ENCODE measurements at regions not wholly inside any gene's neighbourhood (a gene's known extent, or its start where the extent isn't known, plus 50 kb on each side); places are given as distances from the start of the nearest gene placed in this dataset.

GRCh38 chr6:139721954-139722353 is 347.5 kb upstream of the CITED2 start:
- no peak for TF ChIP-seq CTCF (IDR thresholded peaks at IDR 0.05)
- no peak for TF ChIP-seq POLR2A (IDR thresholded peaks at IDR 0.05)
- 94 to 97% methylated on average over 3 of the region's 3 CpGs for WGBS, 2 donors
- Histone ChIP-seq H3K27ac (no peak overlapping the region), H3K4me1 (no peaks in the 10 kb centered on the region), H3K9me3 (no peaks in the 10 kb centered on the region), H3K36me3 (no peaks in the 10 kb centered on the region), H3K27me3 (no peaks in the 10 kb centered on the region), H3K4me3 (no peak overlapping the region)
- intact Hi-C loops (cut with DNase I) = no loop called here
- DNase-seq = no peak

- H3K36me3 ChIP-seq = no peaks in the 10 kb centered on the region
- no peak for DNase-seq
- TF ChIP-seq CTCF (IDR thresholded peaks at IDR 0.05) (no peak), POLR2A (IDR thresholded peaks at IDR 0.05) (no peak)
- no peak overlapping the region for H3K27ac ChIP-seq
- H3K4me1 ChIP-seq = peaks cover 0 to under 1% (median 0%) of the 10 kb centered on the region in 3 donors
- no peaks in the 10 kb centered on the region for H3K27me3 ChIP-seq
- no peaks in the 10 kb centered on the region for H3K9me3 ChIP-seq
- no peak overlapping the region for H3K4me3 ChIP-seq
- 85 to 87% methylated on average over 4 of the region's 4 CpGs for WGBS, 2 donors
- intact Hi-C loops (cut with DNase I) = no loop called here
Observed at GRCh38 chr6:139713900-139714506, 339.6 kb upstream of the CITED2 start.

GRCh38 chr6:139713424-139713823 is 339.0 kb upstream of the CITED2 start:
- no peak for TF ChIP-seq CTCF (IDR thresholded peaks at IDR 0.05)
- no peak for TF ChIP-seq POLR2A (IDR thresholded peaks at IDR 0.05)
- intact Hi-C loops (cut with DNase I) = no loop called here
- no peak overlapping the region for H3K4me3 ChIP-seq
- H3K27me3 ChIP-seq = no peaks in the 10 kb centered on the region
- H3K27ac ChIP-seq = no peak overlapping the region
- peaks cover 0 to 6% (median 2%) of the 10 kb centered on the region in 3 donors for H3K4me1 ChIP-seq
- no peaks in the 10 kb centered on the region for H3K9me3 ChIP-seq
- H3K36me3 ChIP-seq = no peaks in the 10 kb centered on the region
- 68 to 77% methylated on average over 3 of the region's 3 CpGs for WGBS, 2 donors
- no peak for DNase-seq

- Histone ChIP-seq H3K9me3 (no peaks in the 10 kb centered on the region), H3K4me3 (no peak overlapping the region), H3K27me3 (no peaks in the 10 kb centered on the region), H3K4me1 (peaks cover 0 to 12% (median 3%) of the 10 kb centered on the region in 3 donors), H3K27ac (no peak overlapping the region), H3K36me3 (no peaks in the 10 kb centered on the region)
- intact Hi-C loops (cut with DNase I) = no loop called here
- WGBS, 2 donors = 76 to 89% methylated on average over 3 of the region's 3 CpGs
- TF ChIP-seq CTCF (IDR thresholded peaks at IDR 0.05) (no peak), POLR2A (IDR thresholded peaks at IDR 0.05) (no peak)
- no peak for DNase-seq
Observed at GRCh38 chr6:139712830-139713229, 338.4 kb upstream of the CITED2 start.

- no peak for TF ChIP-seq CTCF (IDR thresholded peaks at IDR 0.05)
- TF ChIP-seq POLR2A (IDR thresholded peaks at IDR 0.05) = no peak
- no peaks in the 10 kb centered on the region for H3K36me3 ChIP-seq
- no peak overlapping the region for H3K27ac ChIP-seq
- no peaks in the 10 kb centered on the region for H3K27me3 ChIP-seq
- intact Hi-C loops (cut with DNase I) = no loop called here
- 61 to 66% methylated on average over 2 of the region's 2 CpGs for WGBS, 2 donors
- H3K9me3 ChIP-seq = no peaks in the 10 kb centered on the region
- no peak overlapping the region for H3K4me3 ChIP-seq
- no peak for DNase-seq
- H3K4me1 ChIP-seq = peaks cover 0 to 12% (median 3%) of the 10 kb centered on the region in 3 donors
Observed at GRCh38 chr6:139711804-139712585, 337.5 kb upstream of the CITED2 start.
